ENCODE measurements at regions not wholly inside any gene's neighbourhood (a gene's known extent, or its start where the extent isn't known, plus 50 kb on each side); places are given as distances from the start of the nearest gene placed in this dataset.

- no peak for FAIRE-seq
Observed at GRCh38 chr10:8726779-8727084, 672.2 kb downstream of the GATA3 start.

GRCh38 chr10:8731121-8732095 lies 676.9 kb downstream of the GATA3 start:
- FAIRE-seq: no peak

- FAIRE-seq: no peak
Observed at GRCh38 chr10:8738987-8739386, 684.5 kb downstream of the GATA3 start.

GRCh38 chr10:8752146-8752843 lies 697.8 kb downstream of the GATA3 start:
- FAIRE-seq: no peak

GRCh38 chr10:8758029-8758428 lies 703.5 kb downstream of the GATA3 start:
- no peak for FAIRE-seq

GRCh38 chr10:8766899-8767298 lies 712.4 kb downstream of the GATA3 start:
- no peak for FAIRE-seq

GRCh38 chr10:8767591-8767990 lies 713.1 kb downstream of the GATA3 start:
- no peak for FAIRE-seq

GRCh38 chr10:8768341-8768740 lies 713.9 kb downstream of the GATA3 start:
- no peak for FAIRE-seq

GRCh38 chr10:8768852-8769251 lies 714.4 kb downstream of the GATA3 start:
- FAIRE-seq: no peak

GRCh38 chr10:8776926-8777622 lies 722.6 kb downstream of the GATA3 start:
- no peak for FAIRE-seq

GRCh38 chr10:8778713-8779112 lies 724.2 kb downstream of the GATA3 start:
- FAIRE-seq: no peak

GRCh38 chr10:8787649-8788048 lies 733.2 kb downstream of the GATA3 start:
- FAIRE-seq: no peak

GRCh38 chr10:8790390-8790789 lies 735.9 kb downstream of the GATA3 start:
- FAIRE-seq: no peak

GRCh38 chr10:8794860-8795259 lies 740.4 kb downstream of the GATA3 start:
- FAIRE-seq: no peak

GRCh38 chr10:8800426-8800825 lies 745.9 kb downstream of the GATA3 start:
- FAIRE-seq: no peak

GRCh38 chr10:8803992-8804391 lies 749.5 kb downstream of the GATA3 start:
- no peak for FAIRE-seq

GRCh38 chr10:8810677-8811076 lies 756.2 kb downstream of the GATA3 start:
- FAIRE-seq: no peak

- no peak for FAIRE-seq
Observed at GRCh38 chr10:8811201-8811600, 756.7 kb downstream of the GATA3 start.

- FAIRE-seq: no peak
Observed at GRCh38 chr10:8815969-8816368, 761.5 kb downstream of the GATA3 start.

- no peak for FAIRE-seq
Observed at GRCh38 chr10:8817299-8817698, 762.8 kb downstream of the GATA3 start.

- no peak for FAIRE-seq
Observed at GRCh38 chr10:8825611-8826010, 771.1 kb downstream of the GATA3 start.

- no peak for FAIRE-seq
Observed at GRCh38 chr10:8829592-8829991, 775.1 kb downstream of the GATA3 start.

- FAIRE-seq: no peak
Observed at GRCh38 chr10:8830048-8830447, 775.6 kb downstream of the GATA3 start.

GRCh38 chr10:8830876-8831275 lies 776.4 kb downstream of the GATA3 start:
- no peak for FAIRE-seq

Measured in G401.6 (cell line).